ENCODE measurements at regions not wholly inside any gene's neighbourhood (a gene's known extent, or its start where the extent isn't known, plus 50 kb on each side); places are given as distances from the start of the nearest gene placed in this dataset.

DNA sequence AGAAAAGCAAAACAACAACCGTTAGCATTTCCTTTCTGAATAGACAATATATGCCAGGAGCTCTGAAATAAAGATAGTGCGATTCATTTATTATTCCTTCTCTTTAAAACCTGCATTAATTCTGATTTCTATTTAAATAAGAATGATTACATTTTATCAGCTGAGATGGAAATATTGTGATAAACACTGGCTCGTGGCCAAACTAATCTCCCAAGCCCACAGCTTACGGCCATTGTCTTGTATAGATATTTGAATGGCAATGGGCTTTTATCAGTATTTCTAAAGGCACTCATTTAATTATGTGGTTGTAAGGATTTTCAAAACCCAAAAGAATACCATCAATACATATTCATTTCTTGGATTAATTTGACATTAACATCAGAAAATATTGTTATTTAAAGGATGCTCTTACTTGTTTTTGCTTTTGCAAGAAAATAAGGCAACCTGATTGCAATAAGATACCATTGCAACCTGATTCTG is 123.7 kb upstream of the IRX5 start:
- TF ChIP-seq FOXP2 (optimal IDR thresholded peaks at IDR 0.05; ENCODE audit: borderline replicate concordance, extremely low read depth, extremely low read length, insufficient read depth), result no peak
- TF ChIP-seq SIN3A (IDR thresholded peaks at IDR 0.05; ENCODE audit: borderline replicate concordance, insufficient read depth, low read length), result no peak
- TF ChIP-seq POLR2AphosphoS5 (IDR thresholded peaks at IDR 0.05; ENCODE audit: low read depth, low read length), result no peak
- no peak for TF ChIP-seq TAF1 (IDR thresholded peaks at IDR 0.05; ENCODE audit: borderline replicate concordance, insufficient read depth, low read length)
- TF ChIP-seq, protein P1, sequence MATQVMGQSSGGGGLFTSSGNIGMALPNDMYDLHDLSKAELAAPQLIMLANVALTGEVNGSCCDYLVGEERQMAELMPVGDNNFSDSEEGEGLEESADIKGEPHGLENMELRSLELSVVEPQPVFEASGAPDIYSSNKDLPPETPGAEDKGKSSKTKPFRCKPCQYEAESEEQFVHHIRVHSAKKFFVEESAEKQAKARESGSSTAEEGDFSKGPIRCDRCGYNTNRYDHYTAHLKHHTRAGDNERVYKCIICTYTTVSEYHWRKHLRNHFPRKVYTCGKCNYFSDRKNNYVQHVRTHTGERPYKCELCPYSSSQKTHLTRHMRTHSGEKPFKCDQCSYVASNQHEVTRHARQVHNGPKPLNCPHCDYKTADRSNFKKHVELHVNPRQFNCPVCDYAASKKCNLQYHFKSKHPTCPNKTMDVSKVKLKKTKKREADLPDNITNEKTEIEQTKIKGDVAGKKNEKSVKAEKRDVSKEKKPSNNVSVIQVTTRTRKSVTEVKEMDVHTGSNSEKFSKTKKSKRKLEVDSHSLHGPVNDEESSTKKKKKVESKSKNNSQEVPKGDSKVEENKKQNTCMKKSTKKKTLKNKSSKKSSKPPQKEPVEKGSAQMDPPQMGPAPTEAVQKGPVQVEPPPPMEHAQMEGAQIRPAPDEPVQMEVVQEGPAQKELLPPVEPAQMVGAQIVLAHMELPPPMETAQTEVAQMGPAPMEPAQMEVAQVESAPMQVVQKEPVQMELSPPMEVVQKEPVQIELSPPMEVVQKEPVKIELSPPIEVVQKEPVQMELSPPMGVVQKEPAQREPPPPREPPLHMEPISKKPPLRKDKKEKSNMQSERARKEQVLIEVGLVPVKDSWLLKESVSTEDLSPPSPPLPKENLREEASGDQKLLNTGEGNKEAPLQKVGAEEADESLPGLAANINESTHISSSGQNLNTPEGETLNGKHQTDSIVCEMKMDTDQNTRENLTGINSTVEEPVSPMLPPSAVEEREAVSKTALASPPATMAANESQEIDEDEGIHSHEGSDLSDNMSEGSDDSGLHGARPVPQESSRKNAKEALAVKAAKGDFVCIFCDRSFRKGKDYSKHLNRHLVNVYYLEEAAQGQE (IDR thresholded peaks at IDR 0.05; ENCODE audit: insufficient read depth in 1 of 2, low read depth in 2 of 2, low read length in 2 of 2), result no peak

DNA sequence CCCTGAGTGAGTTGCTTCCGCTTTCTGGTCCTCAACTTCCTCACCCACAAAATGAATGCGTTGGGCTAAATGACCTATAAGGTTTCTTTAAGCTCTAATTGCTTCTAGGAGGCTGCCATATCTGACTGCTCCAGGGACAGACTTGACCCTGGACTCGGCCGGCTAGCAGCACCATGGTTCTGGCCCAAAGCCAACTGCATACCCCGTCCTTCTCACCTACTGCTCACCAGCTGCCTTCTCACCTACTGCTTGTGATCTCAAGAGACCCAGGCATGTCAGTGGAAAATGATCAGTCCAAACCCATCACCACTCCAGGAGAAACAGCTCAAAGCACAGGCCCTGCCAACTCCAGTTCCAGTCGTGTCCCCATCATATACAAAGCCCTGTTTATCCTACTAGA is 124.3 kb upstream of the IRX5 start:
- no peak for TF ChIP-seq SIN3A (IDR thresholded peaks at IDR 0.05; ENCODE audit: borderline replicate concordance, insufficient read depth, low read length)
- TF ChIP-seq POLR2AphosphoS5 (IDR thresholded peaks at IDR 0.05; ENCODE audit: low read depth, low read length), result no peak
- TF ChIP-seq FOXP2 (optimal IDR thresholded peaks at IDR 0.05; ENCODE audit: borderline replicate concordance, extremely low read depth, extremely low read length, insufficient read depth), result no peak
- TF ChIP-seq TAF1 (IDR thresholded peaks at IDR 0.05; ENCODE audit: borderline replicate concordance, insufficient read depth, low read length), result no peak

DNA sequence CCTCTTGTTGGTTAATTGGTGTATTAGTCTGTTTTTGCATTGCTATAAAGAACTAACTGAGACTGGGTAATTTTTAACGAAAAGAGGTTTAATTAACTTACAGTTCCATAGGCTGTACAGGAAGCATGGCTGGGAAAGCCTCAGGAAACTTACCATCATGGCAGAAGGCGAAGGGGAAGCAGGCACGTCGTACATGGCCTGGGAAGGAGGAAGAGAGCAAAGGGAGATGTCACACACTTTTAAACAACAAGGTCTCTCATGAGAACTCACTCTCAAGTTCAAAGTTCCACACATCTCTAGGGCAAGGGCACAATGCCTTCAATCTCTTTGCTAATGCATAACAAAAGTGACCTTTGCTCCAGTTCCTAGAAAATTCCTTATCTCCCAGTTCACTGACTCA is 125.0 kb upstream of the IRX5 start:
- TF ChIP-seq SIN3A (IDR thresholded peaks at IDR 0.05; ENCODE audit: borderline replicate concordance, insufficient read depth, low read length) (no peak), POLR2AphosphoS5 (IDR thresholded peaks at IDR 0.05; ENCODE audit: low read depth, low read length) (no peak), TAF1 (IDR thresholded peaks at IDR 0.05; ENCODE audit: borderline replicate concordance, insufficient read depth, low read length) (no peak), FOXP2 (optimal IDR thresholded peaks at IDR 0.05; ENCODE audit: borderline replicate concordance, extremely low read depth, extremely low read length, insufficient read depth) (no peak)
- TF ChIP-seq, protein P1 (IDR thresholded peaks at IDR 0.05; ENCODE audit: insufficient read depth in 1 of 2, low read depth in 2 of 2, low read length in 2 of 2), result no peak

DNA sequence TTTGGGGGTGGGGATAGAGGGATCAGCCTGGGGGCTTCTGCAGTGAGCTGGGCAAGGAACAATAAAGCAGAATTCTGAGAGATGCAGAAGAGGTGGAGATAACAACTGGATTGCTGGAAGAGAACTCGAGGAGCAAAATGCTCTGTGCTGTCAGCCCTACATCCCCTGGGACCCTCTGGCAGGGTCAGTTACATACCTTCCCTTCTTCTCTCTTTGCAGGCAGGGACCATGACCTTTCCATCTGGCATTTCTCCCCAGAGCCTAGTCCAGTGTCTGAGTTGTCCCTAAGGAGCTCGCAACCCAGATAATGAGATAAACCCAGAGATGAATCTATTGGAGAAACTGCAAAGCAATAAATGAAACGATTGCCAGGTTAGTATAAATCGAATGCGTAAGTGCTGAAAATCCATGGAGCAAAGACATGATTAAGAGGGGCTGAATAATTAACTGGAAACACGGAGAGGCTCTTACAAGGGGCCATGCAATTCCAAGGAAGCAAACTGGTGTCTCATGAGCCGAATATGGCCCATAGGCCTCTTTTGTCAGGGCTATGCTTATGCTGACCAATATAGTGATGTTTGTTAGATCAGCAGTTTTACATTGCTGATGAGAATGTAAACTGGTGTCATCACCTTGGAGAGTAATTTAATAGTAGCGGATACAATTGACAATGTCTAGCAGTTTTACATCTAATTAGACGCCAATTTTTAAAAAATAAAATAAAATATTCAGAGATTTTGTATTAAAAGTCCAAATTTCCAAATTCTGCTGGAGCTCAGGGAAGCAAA is 129.4 kb upstream of the IRX5 start:
- TF ChIP-seq, protein P1 (IDR thresholded peaks at IDR 0.05; ENCODE audit: insufficient read depth in 1 of 2, low read depth in 2 of 2, low read length in 2 of 2), result no peak
- TF ChIP-seq TAF1 (IDR thresholded peaks at IDR 0.05; ENCODE audit: borderline replicate concordance, insufficient read depth, low read length), result no peak
- TF ChIP-seq FOXP2 (optimal IDR thresholded peaks at IDR 0.05; ENCODE audit: borderline replicate concordance, extremely low read depth, extremely low read length, insufficient read depth), result no peak
- no peak for TF ChIP-seq SIN3A (IDR thresholded peaks at IDR 0.05; ENCODE audit: borderline replicate concordance, insufficient read depth, low read length)
- no peak for TF ChIP-seq POLR2AphosphoS5 (IDR thresholded peaks at IDR 0.05; ENCODE audit: low read depth, low read length)

DNA sequence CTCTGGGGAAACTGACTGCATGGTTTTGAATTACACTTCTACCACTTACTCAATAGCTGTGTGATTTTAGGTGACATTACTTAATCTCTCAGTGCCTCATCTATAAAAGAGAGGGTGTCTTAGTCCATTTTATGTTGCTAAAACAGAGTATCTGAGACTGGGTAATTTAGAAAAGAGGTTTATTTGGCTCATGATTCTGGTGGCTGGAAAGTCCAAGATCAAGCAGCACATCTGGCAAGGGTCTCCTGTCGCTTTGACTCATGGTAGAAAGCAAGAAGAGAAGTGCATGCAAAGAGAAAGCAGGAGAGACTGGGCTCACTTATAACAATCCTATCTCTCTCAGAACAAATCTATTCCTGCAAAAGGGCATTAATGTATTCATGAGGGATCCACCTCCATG is 132.4 kb upstream of the IRX5 start:
- TF ChIP-seq FOXP2 (optimal IDR thresholded peaks at IDR 0.05; ENCODE audit: borderline replicate concordance, extremely low read depth, extremely low read length, insufficient read depth) (no peak), TAF1 (IDR thresholded peaks at IDR 0.05; ENCODE audit: borderline replicate concordance, insufficient read depth, low read length) (no peak), POLR2AphosphoS5 (IDR thresholded peaks at IDR 0.05; ENCODE audit: low read depth, low read length) (no peak), SIN3A (IDR thresholded peaks at IDR 0.05; ENCODE audit: borderline replicate concordance, insufficient read depth, low read length) (no peak)
- TF ChIP-seq, protein P1 (IDR thresholded peaks at IDR 0.05; ENCODE audit: insufficient read depth in 1 of 2, low read depth in 2 of 2, low read length in 2 of 2), result no peak
